ENCODE measurements at regions not wholly inside any gene's neighbourhood (a gene's known extent, or its start where the extent isn't known, plus 50 kb on each side); places are given as distances from the start of the nearest gene placed in this dataset.

DNA sequence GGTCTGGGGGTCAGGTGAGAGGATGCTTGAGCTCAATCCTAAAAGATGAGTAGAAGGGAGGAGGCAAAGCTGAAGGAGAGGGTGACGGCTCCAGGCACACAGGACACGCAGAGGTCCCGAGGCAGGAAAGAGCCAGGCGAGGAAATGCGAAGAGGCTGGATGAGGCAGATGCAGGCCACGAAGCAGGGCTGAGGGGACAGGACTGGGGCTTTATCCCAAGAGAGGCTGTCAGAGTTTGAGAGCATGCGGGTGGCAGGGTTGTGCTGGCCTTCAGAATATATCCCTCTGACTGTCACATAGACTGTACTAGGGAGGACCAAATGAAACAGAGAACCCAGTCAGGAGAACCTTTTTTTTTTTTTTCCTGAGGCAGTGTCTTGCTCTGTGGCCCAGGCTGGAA, 100.2 kb downstream of the RMI2 start:
- peaks cover 13% of the 10 kb centered on the region for H3K27me3 Mint-ChIP-seq (ENCODE audit: insufficient read depth, low read depth)

DNA sequence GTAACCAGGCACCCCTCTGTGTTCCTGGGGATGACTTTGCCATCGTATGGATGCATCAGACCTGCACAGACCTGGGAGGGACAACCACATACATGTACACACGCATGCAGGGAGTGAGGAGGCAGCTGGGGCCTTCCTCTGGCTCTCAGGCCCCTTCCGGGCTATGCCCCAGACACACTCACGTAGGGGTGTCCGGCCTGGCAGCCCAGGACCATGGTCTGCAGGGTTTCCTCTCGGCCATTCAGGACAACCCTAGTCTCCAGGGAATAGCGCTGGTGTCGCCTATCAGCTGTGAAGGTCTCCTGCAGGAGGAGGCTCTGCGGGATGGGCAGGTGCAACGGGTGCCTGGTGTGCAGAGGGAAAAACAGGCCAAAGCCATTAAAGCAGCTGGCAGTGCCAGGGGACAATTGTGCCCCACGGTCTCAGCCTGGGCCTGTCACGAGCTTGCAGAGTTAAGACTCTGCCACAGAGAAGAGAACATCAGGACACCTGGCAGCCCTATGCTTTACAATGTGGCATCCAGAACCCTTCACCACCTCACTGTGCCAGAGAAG, 101.4 kb downstream of the RMI2 start:
- no peaks in the 10 kb centered on the region for H4K20me1 ChIP-seq (ENCODE audit: low read depth)
- no peak for DNase-seq (ENCODE audit: low spot score)
- peaks cover 7% of the 10 kb centered on the region for H3K27me3 Mint-ChIP-seq (ENCODE audit: insufficient read depth, low read depth)
- H3K4me3 Mint-ChIP-seq: no peak overlapping the region
- peaks cover 3% of the 10 kb centered on the region for H3K4me1 Mint-ChIP-seq
- no peak overlapping the region for H3K9ac ChIP-seq
- H3K9me3 ChIP-seq (ENCODE audit: low read depth): no peaks in the 10 kb centered on the region
- no peaks in the 10 kb centered on the region for H3F3A ChIP-seq (ENCODE audit: low read depth)
- H3K27ac ChIP-seq: no peak overlapping the region
- H3K4me3 ChIP-seq: no peak overlapping the region
- H3K79me2 ChIP-seq (ENCODE audit: low read depth): no peaks in the 10 kb centered on the region
- no peaks in the 10 kb centered on the region for H3K27me3 ChIP-seq
- no peak overlapping the region for H2AFZ ChIP-seq (replicated peaks)
- no peak overlapping the region for H3K4me2 ChIP-seq
- TF ChIP-seq EZH2phosphoT487 (IDR thresholded peaks at IDR 0.05) (no peak), EZH2 (IDR thresholded peaks at IDR 0.05) (no peak)
- H3K9me3 Mint-ChIP-seq: no peaks in the 10 kb centered on the region
- H3K36me3 ChIP-seq: no peaks in the 10 kb centered on the region
- H3K36me3 Mint-ChIP-seq: no peaks in the 10 kb centered on the region
- no peaks in the 10 kb centered on the region for H3K4me1 ChIP-seq
- no peak overlapping the region for H3K27ac Mint-ChIP-seq

More for the DNA sequence above, 100.2 kb downstream of the RMI2 start:
- Mint-ChIP-seq H3K4me1 (peaks cover 3% of the 10 kb centered on the region), H3K27ac (no peak overlapping the region), H3K36me3 (no peaks in the 10 kb centered on the region), H3K4me3 (no peak overlapping the region), H3K9me3 (peaks cover 8% of the 10 kb centered on the region)
- Histone ChIP-seq H4K20me1 (ENCODE audit: low read depth) (no peaks in the 10 kb centered on the region), H3K9me3 (ENCODE audit: low read depth) (no peaks in the 10 kb centered on the region), H3F3A (ENCODE audit: low read depth) (no peaks in the 10 kb centered on the region), H2AFZ (replicated peaks) (no peak overlapping the region), H3K4me3 (no peak overlapping the region), H3K79me2 (ENCODE audit: low read depth) (no peaks in the 10 kb centered on the region), H3K9ac (no peak overlapping the region), H3K27me3 (no peaks in the 10 kb centered on the region), H3K27ac (no peak overlapping the region), H3K36me3 (no peaks in the 10 kb centered on the region), H3K4me1 (no peaks in the 10 kb centered on the region), H3K4me2 (no peak overlapping the region)
- DNase-seq (ENCODE audit: low spot score): no peak
- TF ChIP-seq EZH2phosphoT487 (IDR thresholded peaks at IDR 0.05) (no peak), EZH2 (IDR thresholded peaks at IDR 0.05) (no peak)
- TF ChIP-seq, protein P1, sequence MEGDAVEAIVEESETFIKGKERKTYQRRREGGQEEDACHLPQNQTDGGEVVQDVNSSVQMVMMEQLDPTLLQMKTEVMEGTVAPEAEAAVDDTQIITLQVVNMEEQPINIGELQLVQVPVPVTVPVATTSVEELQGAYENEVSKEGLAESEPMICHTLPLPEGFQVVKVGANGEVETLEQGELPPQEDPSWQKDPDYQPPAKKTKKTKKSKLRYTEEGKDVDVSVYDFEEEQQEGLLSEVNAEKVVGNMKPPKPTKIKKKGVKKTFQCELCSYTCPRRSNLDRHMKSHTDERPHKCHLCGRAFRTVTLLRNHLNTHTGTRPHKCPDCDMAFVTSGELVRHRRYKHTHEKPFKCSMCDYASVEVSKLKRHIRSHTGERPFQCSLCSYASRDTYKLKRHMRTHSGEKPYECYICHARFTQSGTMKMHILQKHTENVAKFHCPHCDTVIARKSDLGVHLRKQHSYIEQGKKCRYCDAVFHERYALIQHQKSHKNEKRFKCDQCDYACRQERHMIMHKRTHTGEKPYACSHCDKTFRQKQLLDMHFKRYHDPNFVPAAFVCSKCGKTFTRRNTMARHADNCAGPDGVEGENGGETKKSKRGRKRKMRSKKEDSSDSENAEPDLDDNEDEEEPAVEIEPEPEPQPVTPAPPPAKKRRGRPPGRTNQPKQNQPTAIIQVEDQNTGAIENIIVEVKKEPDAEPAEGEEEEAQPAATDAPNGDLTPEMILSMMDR (IDR thresholded peaks at IDR 0.05): no peak

DNA sequence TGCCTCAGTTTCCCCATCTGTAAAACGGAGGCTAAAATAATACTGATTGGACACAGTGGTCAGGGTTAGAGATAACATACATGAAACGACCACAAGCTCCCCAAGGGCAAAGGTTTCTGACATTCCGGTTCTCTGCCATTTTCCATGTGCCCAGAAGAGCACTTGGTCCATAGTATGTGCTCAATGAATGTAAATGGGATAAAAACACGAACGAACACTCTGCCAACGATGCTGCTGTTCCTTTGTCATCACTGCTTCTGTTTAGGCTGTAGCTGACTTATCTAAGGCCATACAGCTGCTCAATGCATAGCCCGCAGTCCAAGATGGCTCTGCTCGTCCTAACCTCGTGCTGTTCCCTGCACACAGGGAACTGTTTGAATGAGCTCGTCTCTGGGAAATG, 102.0 kb downstream of the RMI2 start:
- H3K9ac ChIP-seq: no peak overlapping the region
- H4K20me1 ChIP-seq (ENCODE audit: low read depth): no peaks in the 10 kb centered on the region
- no peak overlapping the region for H3K27ac Mint-ChIP-seq
- H3K27me3 ChIP-seq: no peaks in the 10 kb centered on the region
- no peaks in the 10 kb centered on the region for H3K4me1 ChIP-seq
- H3F3A ChIP-seq (ENCODE audit: low read depth): no peaks in the 10 kb centered on the region
- TF ChIP-seq, protein P1 (IDR thresholded peaks at IDR 0.05): no peak
- TF ChIP-seq EZH2phosphoT487 (IDR thresholded peaks at IDR 0.05): no peak
- TF ChIP-seq EZH2 (IDR thresholded peaks at IDR 0.05): no peak
- peaks cover 3% of the 10 kb centered on the region for H3K4me1 Mint-ChIP-seq
- H3K4me3 ChIP-seq: no peak overlapping the region
- no peak overlapping the region for H3K4me2 ChIP-seq
- H3K36me3 Mint-ChIP-seq: no peaks in the 10 kb centered on the region
- H3K27ac ChIP-seq: no peak overlapping the region
- DNase-seq (ENCODE audit: low spot score): no peak
- H3K27me3 Mint-ChIP-seq (ENCODE audit: insufficient read depth, low read depth): peaks cover 7% of the 10 kb centered on the region
- no peaks in the 10 kb centered on the region for H3K36me3 ChIP-seq
- no peaks in the 10 kb centered on the region for H3K9me3 Mint-ChIP-seq
- no peak overlapping the region for H2AFZ ChIP-seq (replicated peaks)
- no peaks in the 10 kb centered on the region for H3K79me2 ChIP-seq (ENCODE audit: low read depth)
- H3K9me3 ChIP-seq (ENCODE audit: low read depth): no peaks in the 10 kb centered on the region
- no peak overlapping the region for H3K4me3 Mint-ChIP-seq

DNA sequence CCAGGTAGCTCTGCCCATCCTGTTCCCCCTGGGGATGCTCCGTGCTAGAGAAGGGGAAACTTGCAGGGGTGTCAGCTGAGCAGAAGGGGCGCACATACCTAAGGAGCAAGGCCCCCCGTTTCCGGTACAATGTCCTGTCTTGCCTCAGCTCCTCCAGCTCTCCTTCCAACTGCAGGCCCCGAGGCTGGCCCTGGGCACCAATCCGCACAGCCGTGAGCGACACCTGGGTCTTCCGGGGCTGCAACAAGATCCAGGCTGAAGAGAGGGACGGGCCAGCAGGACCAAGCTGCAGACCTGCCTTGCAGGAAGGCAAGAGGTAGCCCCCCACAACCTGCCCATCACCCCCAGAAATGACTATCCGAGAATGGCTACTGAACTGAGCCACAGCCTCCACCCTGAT, 102.6 kb downstream of the RMI2 start:
- no peaks in the 10 kb centered on the region for H3K36me3 Mint-ChIP-seq
- DNase-seq (ENCODE audit: low spot score): no peak

More for the DNA sequence above, 102.6 kb downstream of the RMI2 start:
- no peak for TF ChIP-seq EZH2phosphoT487 (IDR thresholded peaks at IDR 0.05)
- TF ChIP-seq, protein P1 (IDR thresholded peaks at IDR 0.05): no peak
- no peak for TF ChIP-seq EZH2 (IDR thresholded peaks at IDR 0.05)
- no peaks in the 10 kb centered on the region for H3K36me3 ChIP-seq
- H3F3A ChIP-seq (ENCODE audit: low read depth): no peaks in the 10 kb centered on the region
- no peak overlapping the region for H3K4me3 Mint-ChIP-seq
- no peaks in the 10 kb centered on the region for H3K9me3 ChIP-seq (ENCODE audit: low read depth)
- peaks cover 7% of the 10 kb centered on the region for H3K27me3 Mint-ChIP-seq (ENCODE audit: insufficient read depth, low read depth)
- H3K27ac Mint-ChIP-seq: no peak overlapping the region
- H3K9me3 Mint-ChIP-seq: no peaks in the 10 kb centered on the region
- H3K79me2 ChIP-seq (ENCODE audit: low read depth): no peaks in the 10 kb centered on the region
- H3K4me2 ChIP-seq: no peak overlapping the region
- no peak overlapping the region for H3K9ac ChIP-seq
- no peaks in the 10 kb centered on the region for H3K4me1 ChIP-seq
- H3K4me1 Mint-ChIP-seq: peaks cover 3% of the 10 kb centered on the region
- no peaks in the 10 kb centered on the region for H3K27me3 ChIP-seq
- H3K27ac ChIP-seq: no peak overlapping the region
- H2AFZ ChIP-seq (replicated peaks): no peak overlapping the region
- H3K4me3 ChIP-seq: no peak overlapping the region
- no peaks in the 10 kb centered on the region for H4K20me1 ChIP-seq (ENCODE audit: low read depth)
